ENCODE measurements at regions not wholly inside any gene's neighbourhood (a gene's known extent, or its start where the extent isn't known, plus 50 kb on each side); places are given as distances from the start of the nearest gene placed in this dataset.

DNA sequence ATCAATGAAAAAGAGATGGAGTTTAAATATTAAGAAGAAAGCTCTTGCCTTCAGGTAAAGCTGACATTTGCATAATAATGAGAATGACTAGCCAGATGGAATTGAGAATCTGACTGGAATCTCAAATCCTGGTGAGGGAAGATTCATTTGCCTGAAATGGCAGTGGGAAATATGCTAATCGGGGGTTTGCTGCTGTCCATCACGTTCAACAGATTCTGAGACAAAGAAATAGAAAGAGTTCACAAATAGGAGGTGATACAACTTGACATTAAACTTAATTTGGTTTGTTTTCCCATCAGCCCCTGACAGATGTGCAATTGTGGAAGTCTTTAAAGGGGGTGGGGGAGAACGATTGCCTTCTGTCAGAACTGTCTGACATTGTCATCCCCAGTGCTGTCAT, 347.4 kb downstream of the PDCD6IP start:
- DNase-seq (ENCODE audit: low read depth), result no peak
- H3K4me3 ChIP-seq (ENCODE audit: low read depth, low read length), result no peak overlapping the region
- TF ChIP-seq MYC (IDR thresholded peaks at IDR 0.05; ENCODE audit: low read depth, low read length) (no peak), POLR2A (IDR thresholded peaks at IDR 0.05; ENCODE audit: extremely low read depth, insufficient read length) (no peak)
- TF ChIP-seq, protein P1, sequence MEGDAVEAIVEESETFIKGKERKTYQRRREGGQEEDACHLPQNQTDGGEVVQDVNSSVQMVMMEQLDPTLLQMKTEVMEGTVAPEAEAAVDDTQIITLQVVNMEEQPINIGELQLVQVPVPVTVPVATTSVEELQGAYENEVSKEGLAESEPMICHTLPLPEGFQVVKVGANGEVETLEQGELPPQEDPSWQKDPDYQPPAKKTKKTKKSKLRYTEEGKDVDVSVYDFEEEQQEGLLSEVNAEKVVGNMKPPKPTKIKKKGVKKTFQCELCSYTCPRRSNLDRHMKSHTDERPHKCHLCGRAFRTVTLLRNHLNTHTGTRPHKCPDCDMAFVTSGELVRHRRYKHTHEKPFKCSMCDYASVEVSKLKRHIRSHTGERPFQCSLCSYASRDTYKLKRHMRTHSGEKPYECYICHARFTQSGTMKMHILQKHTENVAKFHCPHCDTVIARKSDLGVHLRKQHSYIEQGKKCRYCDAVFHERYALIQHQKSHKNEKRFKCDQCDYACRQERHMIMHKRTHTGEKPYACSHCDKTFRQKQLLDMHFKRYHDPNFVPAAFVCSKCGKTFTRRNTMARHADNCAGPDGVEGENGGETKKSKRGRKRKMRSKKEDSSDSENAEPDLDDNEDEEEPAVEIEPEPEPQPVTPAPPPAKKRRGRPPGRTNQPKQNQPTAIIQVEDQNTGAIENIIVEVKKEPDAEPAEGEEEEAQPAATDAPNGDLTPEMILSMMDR (IDR thresholded peaks at IDR 0.05; ENCODE audit: low read depth, low read length), result no peak
- TF ChIP-seq, protein P2, sequence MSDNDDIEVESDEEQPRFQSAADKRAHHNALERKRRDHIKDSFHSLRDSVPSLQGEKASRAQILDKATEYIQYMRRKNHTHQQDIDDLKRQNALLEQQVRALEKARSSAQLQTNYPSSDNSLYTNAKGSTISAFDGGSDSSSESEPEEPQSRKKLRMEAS (IDR thresholded peaks at IDR 0.05; ENCODE audit: low read depth, low read length), result no peak

GRCh38 chr3:34146596-34146995, 348.2 kb downstream of the PDCD6IP start:
- no peak for TF ChIP-seq POLR2A (IDR thresholded peaks at IDR 0.05; ENCODE audit: extremely low read depth, insufficient read length)
- TF ChIP-seq, protein P2 (IDR thresholded peaks at IDR 0.05; ENCODE audit: low read depth, low read length), result no peak
- no peak overlapping the region for H3K4me3 ChIP-seq (ENCODE audit: low read depth, low read length)
- no peak for DNase-seq (ENCODE audit: low read depth)

- no peak for DNase-seq (ENCODE audit: low read depth)
- TF ChIP-seq, protein P2 (IDR thresholded peaks at IDR 0.05; ENCODE audit: low read depth, low read length), result no peak
- TF ChIP-seq, protein P1 (IDR thresholded peaks at IDR 0.05; ENCODE audit: low read depth, low read length), result no peak
- no peak for TF ChIP-seq POLR2A (IDR thresholded peaks at IDR 0.05; ENCODE audit: extremely low read depth, insufficient read length)
- no peak for TF ChIP-seq MYC (IDR thresholded peaks at IDR 0.05; ENCODE audit: low read depth, low read length)
These were observed 352.6 kb downstream of the PDCD6IP start for GRCh38 chr3:34150992-34151391.

GRCh38 chr3:34152656-34153055, 354.2 kb downstream of the PDCD6IP start:
- DNase-seq (ENCODE audit: low read depth), result no peak
- no peak overlapping the region for H3K4me3 ChIP-seq (ENCODE audit: low read depth, low read length)
- no peak for TF ChIP-seq MYC (IDR thresholded peaks at IDR 0.05; ENCODE audit: low read depth, low read length)
- no peak for TF ChIP-seq POLR2A (IDR thresholded peaks at IDR 0.05; ENCODE audit: extremely low read depth, insufficient read length)
- TF ChIP-seq, protein P2 (IDR thresholded peaks at IDR 0.05; ENCODE audit: low read depth, low read length), result no peak
- TF ChIP-seq, protein P1 (IDR thresholded peaks at IDR 0.05; ENCODE audit: low read depth, low read length), result no peak

More at GRCh38 chr3:34150992-34151391, 352.6 kb downstream of the PDCD6IP start:
- no peak overlapping the region for H3K4me3 ChIP-seq (ENCODE audit: low read depth, low read length)

GRCh38 chr3:34155108-34155507, 356.7 kb downstream of the PDCD6IP start:
- H3K4me3 ChIP-seq (ENCODE audit: low read depth, low read length), result no peak overlapping the region
- no peak for DNase-seq (ENCODE audit: low read depth)
- TF ChIP-seq, protein P1 (IDR thresholded peaks at IDR 0.05; ENCODE audit: low read depth, low read length), result no peak
- TF ChIP-seq MYC (IDR thresholded peaks at IDR 0.05; ENCODE audit: low read depth, low read length) (no peak), POLR2A (IDR thresholded peaks at IDR 0.05; ENCODE audit: extremely low read depth, insufficient read length) (no peak)
- TF ChIP-seq, protein P2 (IDR thresholded peaks at IDR 0.05; ENCODE audit: low read depth, low read length), result no peak

- no peak overlapping the region for H3K4me3 ChIP-seq (ENCODE audit: low read depth, low read length)
- no peak for DNase-seq (ENCODE audit: low read depth)
- no peak for TF ChIP-seq MYC (IDR thresholded peaks at IDR 0.05; ENCODE audit: low read depth, low read length)
- TF ChIP-seq POLR2A (IDR thresholded peaks at IDR 0.05; ENCODE audit: extremely low read depth, insufficient read length), result no peak
- TF ChIP-seq, protein P1 (IDR thresholded peaks at IDR 0.05; ENCODE audit: low read depth, low read length), result no peak
- TF ChIP-seq, protein P2 (IDR thresholded peaks at IDR 0.05; ENCODE audit: low read depth, low read length), result no peak
These were observed 357.2 kb downstream of the PDCD6IP start for GRCh38 chr3:34155666-34156065.
